ENCODE measurements at regions not wholly inside any gene's neighbourhood (a gene's known extent, or its start where the extent isn't known, plus 50 kb on each side); places are given as distances from the start of the nearest gene placed in this dataset.

GRCh38 chr12:98062464-98063245 lies 452.7 kb upstream of the TMPO start:
- TF ChIP-seq CTCF (IDR thresholded peaks at IDR 0.05) (no peak), POLR2A (IDR thresholded peaks at IDR 0.05) (no peak)

All from adrenal gland (tissue), 5 donors.